T-helper 1 cell treated with Interleukin-12 subunit alpha and Interleukin-12 subunit beta and Interleukin-4 antibody, amounts not matched to agents 30 μg/mL and 1 μg/mL, for 36 hours (primary cell): ENCODE measurements at regions not wholly inside any gene's neighbourhood (a gene's known extent, or its start where the extent isn't known, plus 50 kb on each side); places are given as distances from the start of the nearest gene placed in this dataset.

Experiments used
- H3K27ac Mint-ChIP-seq: one replicate; pipeline ENCODE4 v1.8.0; 2021; ENCODE audit warnings: mild to moderate bottlenecking, mixed read lengths
- H3K27me3 Mint-ChIP-seq: one replicate; pipeline ENCODE4 v1.8.0; 2021; ENCODE audit warnings: low read depth, mixed read lengths
- H3K36me3 Mint-ChIP-seq: one replicate; pipeline ENCODE4 v1.8.0; 2021; ENCODE audit warnings: low read depth, mixed read lengths
- H3K4me1 Mint-ChIP-seq: one replicate; pipeline ENCODE4 v1.8.0; 2021; ENCODE audit warnings: low read depth, mixed read lengths
- H3K4me3 Mint-ChIP-seq: one replicate; pipeline ENCODE4 v1.8.0; 2021; ENCODE audit warnings: mild to moderate bottlenecking, moderate library complexity, mixed read lengths
- H3K9me3 Mint-ChIP-seq: one replicate; pipeline ENCODE4 v1.8.0; 2021; ENCODE audit warnings: mixed read lengths

DNA sequence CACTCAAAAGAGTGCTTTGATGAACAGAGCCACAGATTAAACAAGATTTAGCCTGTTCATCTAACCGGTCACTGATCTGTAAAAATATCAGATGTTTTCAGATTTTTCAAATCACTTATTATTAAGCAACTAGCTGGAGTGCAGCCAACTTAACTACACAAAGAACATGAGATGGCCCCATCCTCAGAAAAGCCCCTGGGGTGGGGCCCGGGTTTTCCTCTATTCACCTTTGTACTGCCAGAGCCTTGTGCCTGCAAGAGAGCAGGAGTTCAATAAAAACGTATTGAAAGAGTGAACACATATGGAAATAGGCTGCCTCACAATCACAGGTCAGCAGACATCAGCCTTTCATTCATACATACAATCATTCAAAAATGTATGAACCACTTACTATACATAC lies 516.1 kb downstream of the OMA1 start:
- H3K27ac Mint-ChIP-seq = no peak overlapping the region
- H3K36me3 Mint-ChIP-seq = no peaks in the 10 kb centered on the region
- H3K4me3 Mint-ChIP-seq = no peak overlapping the region
- H3K27me3 Mint-ChIP-seq = peaks cover 6% of the 10 kb centered on the region
- H3K4me1 Mint-ChIP-seq = no peaks in the 10 kb centered on the region
- no peaks in the 10 kb centered on the region for H3K9me3 Mint-ChIP-seq

DNA sequence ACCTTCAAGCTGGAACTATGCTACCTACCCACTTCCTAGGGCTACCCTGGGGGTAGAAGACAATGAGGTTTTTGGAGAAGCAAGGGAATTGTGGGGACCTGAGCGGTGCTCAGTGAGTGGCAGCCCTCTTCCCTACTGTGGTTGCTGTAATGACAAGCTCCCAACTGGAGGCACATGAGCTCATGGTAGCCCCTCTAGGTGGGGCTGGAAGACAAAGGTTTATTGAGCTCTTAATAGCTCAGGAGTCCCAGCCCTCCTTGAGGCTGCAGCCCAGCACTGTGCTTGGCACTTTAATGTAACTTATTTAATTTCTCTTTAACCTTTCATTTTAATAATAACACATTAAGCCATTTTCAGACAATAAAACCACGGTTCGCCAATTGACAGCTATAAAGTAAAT lies 528.9 kb downstream of the OMA1 start:
- H3K27me3 Mint-ChIP-seq = no peaks in the 10 kb centered on the region
- H3K36me3 Mint-ChIP-seq = no peaks in the 10 kb centered on the region
- H3K9me3 Mint-ChIP-seq = no peaks in the 10 kb centered on the region
- no peak overlapping the region for H3K27ac Mint-ChIP-seq
- no peak overlapping the region for H3K4me3 Mint-ChIP-seq
- no peaks in the 10 kb centered on the region for H3K4me1 Mint-ChIP-seq

DNA sequence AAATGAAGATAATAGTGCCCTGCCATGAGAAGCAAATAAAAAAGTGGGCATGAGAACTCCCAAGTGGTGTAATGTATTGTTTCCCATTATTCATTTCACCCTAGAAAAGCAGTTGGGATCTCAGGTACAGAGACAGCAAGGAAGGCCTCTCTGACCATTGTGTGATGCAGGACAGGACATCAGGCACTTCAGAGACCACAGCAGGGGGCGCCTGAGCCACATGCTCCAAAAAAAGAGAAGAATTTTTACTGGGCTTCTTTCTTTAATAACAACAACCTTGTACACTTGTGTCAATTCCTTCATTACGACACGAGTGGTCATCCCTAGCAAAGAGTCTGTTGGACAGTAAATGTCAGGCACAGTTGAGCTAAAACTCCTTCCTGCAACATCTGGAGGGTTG lies 533.3 kb downstream of the OMA1 start:
- Mint-ChIP-seq H3K9me3 (no peaks in the 10 kb centered on the region), H3K36me3 (no peaks in the 10 kb centered on the region), H3K27me3 (no peaks in the 10 kb centered on the region), H3K27ac (no peak overlapping the region), H3K4me3 (no peak overlapping the region), H3K4me1 (no peaks in the 10 kb centered on the region)

DNA sequence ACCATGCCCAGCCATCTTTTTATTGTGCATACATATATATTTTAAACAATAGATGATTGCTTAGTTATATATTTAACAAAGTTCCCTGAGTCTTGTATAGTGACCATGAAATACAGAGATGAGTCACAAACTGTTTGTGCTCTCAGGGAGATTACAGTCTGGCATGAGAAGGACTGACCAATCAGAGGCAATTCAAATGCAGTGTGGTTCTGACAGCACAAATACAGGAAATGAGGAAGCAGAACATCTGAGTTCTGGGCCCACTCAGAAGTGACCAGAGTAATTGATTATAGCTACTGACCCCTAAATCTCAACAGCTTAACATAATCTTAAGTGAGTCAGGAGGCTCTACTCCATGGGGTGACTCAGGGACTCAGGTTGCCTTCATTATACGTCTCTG lies 534.5 kb downstream of the OMA1 start:
- Mint-ChIP-seq H3K27me3 (no peaks in the 10 kb centered on the region), H3K4me1 (no peaks in the 10 kb centered on the region), H3K4me3 (no peak overlapping the region), H3K36me3 (no peaks in the 10 kb centered on the region), H3K9me3 (no peaks in the 10 kb centered on the region), H3K27ac (no peak overlapping the region)

DNA sequence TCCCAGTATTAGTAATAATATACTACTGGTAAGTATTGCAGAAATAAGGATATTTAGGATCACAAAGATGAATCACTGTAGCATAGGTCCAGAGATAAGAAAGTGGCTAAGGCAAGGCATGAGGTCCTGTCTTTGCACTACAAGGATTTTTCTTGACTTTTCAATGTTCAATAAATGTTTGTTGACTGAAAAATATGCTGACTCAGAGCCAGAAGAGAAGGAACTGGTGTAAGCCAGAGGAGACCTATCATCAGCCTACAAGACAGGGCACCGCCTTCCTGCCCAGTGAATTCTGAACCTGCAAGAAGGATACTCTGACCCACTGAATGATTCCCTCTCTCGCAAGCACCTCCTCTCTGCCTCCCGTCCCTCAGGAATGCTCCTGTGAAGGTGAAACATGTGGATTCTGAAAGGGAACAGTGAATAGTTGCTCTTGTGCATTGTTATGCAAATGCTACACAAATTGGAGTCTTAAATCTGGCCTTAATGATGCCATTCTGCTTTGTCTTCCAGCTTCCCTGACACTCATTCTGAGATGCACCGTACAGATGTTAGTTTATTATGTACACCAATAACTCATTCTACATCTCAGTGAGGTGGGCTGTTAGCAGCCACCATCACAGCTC lies 540.0 kb downstream of the OMA1 start:
- Mint-ChIP-seq H3K9me3 (no peaks in the 10 kb centered on the region), H3K27me3 (no peaks in the 10 kb centered on the region), H3K36me3 (no peaks in the 10 kb centered on the region), H3K4me1 (no peaks in the 10 kb centered on the region), H3K4me3 (no peak overlapping the region), H3K27ac (no peak overlapping the region)

DNA sequence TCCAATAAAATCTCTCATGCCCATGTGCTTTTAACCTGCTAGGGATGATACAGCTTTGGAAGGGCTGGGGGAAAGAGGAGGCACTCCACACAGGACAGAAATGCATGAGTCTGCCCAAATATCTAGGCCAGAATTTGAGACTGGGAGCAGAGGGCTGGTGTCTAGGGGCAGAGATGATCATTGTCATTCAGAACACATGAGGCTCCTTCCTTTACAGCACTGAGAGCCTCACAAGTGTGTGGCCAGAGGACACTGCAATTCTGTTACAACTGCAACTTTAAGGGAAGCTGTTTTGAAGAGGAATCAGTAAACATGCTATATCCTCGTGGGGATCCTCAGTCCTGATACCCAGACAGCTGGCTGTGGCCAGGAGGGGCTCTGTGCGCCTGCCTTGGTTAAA lies 541.3 kb downstream of the OMA1 start:
- H3K9me3 Mint-ChIP-seq = no peaks in the 10 kb centered on the region
- no peaks in the 10 kb centered on the region for H3K4me1 Mint-ChIP-seq
- H3K27me3 Mint-ChIP-seq = no peaks in the 10 kb centered on the region
- H3K27ac Mint-ChIP-seq = no peak overlapping the region
- no peaks in the 10 kb centered on the region for H3K36me3 Mint-ChIP-seq
- no peak overlapping the region for H3K4me3 Mint-ChIP-seq

DNA sequence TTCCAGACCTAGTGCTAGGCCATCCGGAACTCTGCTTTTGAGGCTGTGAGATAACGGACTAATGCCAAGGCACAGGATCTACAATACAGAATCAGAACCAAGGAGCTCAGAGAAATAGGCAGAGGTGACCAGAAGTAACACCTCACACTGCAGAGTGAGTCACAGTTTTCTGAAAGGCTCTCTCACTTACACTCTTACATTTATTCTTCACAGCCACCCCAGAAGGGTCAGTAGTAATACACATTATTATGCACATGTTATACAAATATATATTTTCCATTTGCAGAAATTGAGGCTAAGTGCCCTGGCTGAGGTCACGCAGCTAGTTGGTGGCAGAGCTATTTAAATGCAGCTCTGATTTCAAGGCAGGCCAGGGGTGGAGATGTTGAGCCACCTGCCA lies 542.5 kb downstream of the OMA1 start:
- Mint-ChIP-seq H3K4me1 (no peaks in the 10 kb centered on the region), H3K27ac (no peak overlapping the region), H3K27me3 (no peaks in the 10 kb centered on the region), H3K9me3 (no peaks in the 10 kb centered on the region), H3K36me3 (no peaks in the 10 kb centered on the region), H3K4me3 (no peak overlapping the region)

DNA sequence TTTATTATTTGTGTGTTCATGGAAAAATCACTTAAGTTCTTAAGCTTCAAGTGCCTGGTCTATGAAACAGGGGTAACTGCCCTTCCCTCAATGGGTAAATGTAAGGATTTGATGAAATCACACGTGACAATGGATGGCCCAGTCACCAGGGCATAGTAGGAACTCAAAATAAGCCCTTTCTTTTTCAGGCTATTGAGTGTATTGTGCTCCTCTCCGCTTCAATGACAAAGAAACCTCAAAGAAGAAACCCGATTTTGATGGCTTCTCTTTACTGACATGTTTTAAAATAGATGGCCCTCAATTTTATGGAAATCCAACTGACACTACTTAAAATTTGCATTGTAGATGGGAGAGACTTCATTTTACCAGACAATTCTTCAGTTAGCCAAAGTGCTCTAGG lies 543.5 kb downstream of the OMA1 start:
- Mint-ChIP-seq H3K4me3 (no peak overlapping the region), H3K36me3 (no peaks in the 10 kb centered on the region), H3K27me3 (no peaks in the 10 kb centered on the region), H3K27ac (no peak overlapping the region), H3K9me3 (no peaks in the 10 kb centered on the region), H3K4me1 (no peaks in the 10 kb centered on the region)

DNA sequence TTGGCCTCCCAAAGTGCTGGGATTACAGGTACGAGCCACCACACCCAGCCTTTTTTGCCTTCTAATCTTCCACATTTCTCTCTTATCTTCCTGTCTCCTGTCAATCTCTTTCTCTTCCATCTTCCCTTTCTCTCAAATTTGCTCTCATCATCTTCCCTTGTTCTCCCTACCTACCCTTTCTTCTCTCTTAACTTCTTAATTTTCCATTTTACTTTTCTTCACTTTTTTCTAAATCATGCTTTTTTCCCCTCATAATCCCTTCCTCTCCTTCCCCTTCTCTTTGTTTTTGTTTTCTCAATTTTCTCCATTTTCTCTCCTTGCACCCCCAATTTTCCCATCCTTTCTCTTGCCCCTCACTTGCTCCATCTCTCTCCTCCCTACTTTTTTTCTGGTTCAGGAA lies 545.7 kb downstream of the OMA1 start:
- H3K36me3 Mint-ChIP-seq = no peaks in the 10 kb centered on the region
- no peak overlapping the region for H3K27ac Mint-ChIP-seq
- no peak overlapping the region for H3K4me3 Mint-ChIP-seq
- no peaks in the 10 kb centered on the region for H3K9me3 Mint-ChIP-seq
- no peaks in the 10 kb centered on the region for H3K27me3 Mint-ChIP-seq
- H3K4me1 Mint-ChIP-seq = no peaks in the 10 kb centered on the region

DNA sequence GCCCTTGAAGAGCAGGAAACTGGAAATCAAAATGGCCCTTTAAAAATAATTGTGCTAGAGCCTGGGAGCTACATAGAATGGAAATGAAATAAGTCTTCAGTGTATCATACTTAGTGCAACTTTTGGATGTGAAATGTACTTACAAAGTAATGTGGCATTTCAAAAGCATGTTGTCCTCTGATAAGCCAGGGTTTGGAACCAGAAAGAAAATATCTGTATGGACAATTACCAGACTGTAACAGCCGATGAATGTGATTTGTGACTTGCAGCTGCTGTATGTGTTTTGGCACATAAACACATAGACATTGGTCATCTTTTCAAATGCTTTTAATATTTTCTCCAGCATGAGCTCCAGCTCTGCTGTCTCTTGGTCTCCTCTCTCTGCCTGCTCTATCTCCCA lies 546.4 kb downstream of the OMA1 start:
- no peaks in the 10 kb centered on the region for H3K36me3 Mint-ChIP-seq
- no peaks in the 10 kb centered on the region for H3K4me1 Mint-ChIP-seq
- H3K27me3 Mint-ChIP-seq = no peaks in the 10 kb centered on the region
- H3K9me3 Mint-ChIP-seq = no peaks in the 10 kb centered on the region
- H3K4me3 Mint-ChIP-seq = no peak overlapping the region
- H3K27ac Mint-ChIP-seq = no peak overlapping the region

DNA sequence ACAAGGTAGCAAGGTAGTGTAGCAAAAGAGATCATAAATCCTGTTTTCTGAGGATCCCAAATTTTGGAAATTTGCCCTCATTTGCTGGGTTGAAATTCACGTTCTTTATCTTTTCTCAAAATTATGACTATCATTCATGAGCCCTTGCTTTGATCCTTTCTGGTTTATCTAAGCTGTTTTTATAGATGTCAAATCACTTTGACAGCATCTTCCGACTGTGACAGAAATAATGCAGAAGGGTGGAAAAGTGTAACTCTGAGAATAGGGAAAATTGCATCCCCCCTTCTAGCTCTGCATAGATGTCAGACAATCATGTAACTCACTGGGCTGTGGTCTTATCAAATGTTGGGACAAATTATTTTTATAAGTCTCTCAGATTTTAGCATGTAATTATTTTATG lies 550.1 kb downstream of the OMA1 start:
- Mint-ChIP-seq H3K27me3 (no peaks in the 10 kb centered on the region), H3K36me3 (no peaks in the 10 kb centered on the region), H3K27ac (no peak overlapping the region), H3K4me1 (no peaks in the 10 kb centered on the region), H3K9me3 (no peaks in the 10 kb centered on the region), H3K4me3 (no peak overlapping the region)

DNA sequence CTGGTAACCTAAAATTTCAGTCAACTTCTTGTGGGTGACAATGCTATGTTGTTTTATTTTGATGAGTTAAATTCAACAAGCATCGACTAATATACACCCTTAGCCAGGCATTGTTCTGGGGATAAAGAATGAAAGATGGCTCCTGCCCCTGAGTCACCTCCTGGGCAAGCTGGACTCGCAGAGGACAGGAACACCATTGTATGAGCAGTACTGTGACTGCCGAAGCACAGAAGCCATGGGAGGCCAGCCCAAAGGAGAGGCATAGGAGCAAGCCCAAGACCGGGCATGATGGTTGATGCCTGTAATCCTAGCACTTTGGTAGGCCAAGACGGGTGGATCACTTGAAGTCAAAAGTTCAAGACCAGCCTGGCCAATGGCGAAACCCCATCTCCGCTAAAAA lies 555.2 kb downstream of the OMA1 start:
- no peak overlapping the region for H3K4me3 Mint-ChIP-seq
- H3K27ac Mint-ChIP-seq = no peak overlapping the region
- H3K36me3 Mint-ChIP-seq = no peaks in the 10 kb centered on the region
- H3K9me3 Mint-ChIP-seq = no peaks in the 10 kb centered on the region
- H3K27me3 Mint-ChIP-seq = no peaks in the 10 kb centered on the region
- H3K4me1 Mint-ChIP-seq = peaks cover 1% of the 10 kb centered on the region

DNA sequence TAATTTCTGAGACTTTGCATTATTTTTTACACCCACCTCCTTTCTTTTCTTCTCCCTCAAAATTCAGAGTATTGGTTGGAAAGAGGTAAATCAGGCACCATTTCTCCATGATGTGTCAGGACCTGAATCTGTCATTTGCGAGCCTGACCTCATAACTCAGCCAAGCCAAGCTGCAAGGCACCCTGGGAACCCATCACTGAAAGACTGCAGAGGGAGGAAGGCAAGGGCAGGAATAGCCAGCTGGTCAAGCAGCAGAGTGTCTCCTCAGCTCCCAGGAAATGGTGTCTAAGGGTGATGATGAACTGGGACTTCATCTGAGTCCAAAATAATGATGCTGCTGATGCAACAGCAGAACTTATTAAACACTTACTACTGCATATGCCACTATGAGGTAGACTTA lies 556.6 kb downstream of the OMA1 start:
- H3K4me1 Mint-ChIP-seq = peaks cover 2% of the 10 kb centered on the region
- H3K27ac Mint-ChIP-seq = no peak overlapping the region
- no peaks in the 10 kb centered on the region for H3K27me3 Mint-ChIP-seq
- no peak overlapping the region for H3K4me3 Mint-ChIP-seq
- no peaks in the 10 kb centered on the region for H3K36me3 Mint-ChIP-seq
- H3K9me3 Mint-ChIP-seq = no peaks in the 10 kb centered on the region

DNA sequence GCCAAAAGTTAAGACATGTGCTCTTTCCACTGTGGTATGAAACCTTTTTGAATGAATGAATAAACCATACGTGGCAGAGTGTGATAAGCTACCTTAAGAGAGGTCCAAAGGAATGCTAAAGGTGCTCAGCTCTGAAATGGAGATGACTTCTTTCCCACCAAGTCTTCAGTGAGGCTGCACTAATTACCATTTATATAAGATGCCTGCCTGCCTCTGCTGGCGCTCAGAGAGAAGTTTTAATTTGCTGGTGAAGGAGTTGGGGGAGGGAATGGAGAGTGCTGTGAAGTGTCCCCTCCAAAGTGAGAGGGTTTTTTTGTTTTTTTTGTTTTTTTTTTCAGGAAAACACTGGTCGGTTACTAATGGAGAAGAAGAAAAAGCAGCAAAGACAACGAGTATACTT lies 559.0 kb downstream of the OMA1 start:
- H3K36me3 Mint-ChIP-seq = no peaks in the 10 kb centered on the region
- H3K9me3 Mint-ChIP-seq = no peaks in the 10 kb centered on the region
- H3K27ac Mint-ChIP-seq = no peak overlapping the region
- peaks cover 2% of the 10 kb centered on the region for H3K4me1 Mint-ChIP-seq
- H3K27me3 Mint-ChIP-seq = no peaks in the 10 kb centered on the region
- H3K4me3 Mint-ChIP-seq = no peak overlapping the region

DNA sequence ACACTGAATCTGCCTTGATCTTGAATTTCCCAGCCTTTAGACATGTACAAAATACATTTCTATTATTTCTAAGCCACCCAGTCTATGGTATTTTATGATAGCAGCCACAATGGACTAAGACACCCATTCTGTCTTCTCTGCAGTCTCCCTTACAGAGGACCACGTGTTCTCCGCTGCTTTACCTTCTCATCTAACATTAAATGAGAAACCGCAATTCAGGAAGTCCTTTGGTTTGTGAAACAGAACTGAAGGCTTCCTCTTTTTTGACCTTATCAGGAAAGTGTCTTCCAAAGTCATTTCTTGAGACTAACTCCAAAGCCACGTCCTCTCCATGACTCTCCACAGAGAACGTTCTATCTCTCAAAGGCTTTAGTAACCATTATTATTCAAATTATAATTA lies 560.1 kb downstream of the OMA1 start:
- Mint-ChIP-seq H3K4me3 (no peak overlapping the region), H3K9me3 (no peaks in the 10 kb centered on the region), H3K27ac (no peak overlapping the region), H3K27me3 (no peaks in the 10 kb centered on the region), H3K36me3 (no peaks in the 10 kb centered on the region), H3K4me1 (peaks cover 2% of the 10 kb centered on the region)

DNA sequence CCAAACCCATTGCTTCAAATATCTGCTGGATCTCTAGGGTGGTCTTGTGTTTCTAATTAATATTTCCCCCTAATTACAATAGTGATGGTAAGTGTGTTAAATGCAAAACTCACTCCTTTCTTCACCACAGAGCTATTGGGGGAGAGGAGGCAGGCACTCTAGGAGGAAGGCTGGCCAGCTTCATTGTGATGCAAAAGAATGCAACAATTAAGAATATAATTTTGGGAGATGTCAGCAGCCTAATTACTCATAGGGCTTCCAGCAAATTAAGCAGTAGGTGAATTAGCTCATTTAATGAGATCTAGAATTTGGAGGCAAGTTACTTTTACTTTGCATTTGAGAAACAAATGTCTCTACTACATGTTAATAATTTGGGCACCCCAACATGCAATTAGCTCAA lies 560.4 kb upstream of the DAB1 start:
- Mint-ChIP-seq H3K27ac (no peak overlapping the region), H3K36me3 (no peaks in the 10 kb centered on the region), H3K9me3 (no peaks in the 10 kb centered on the region), H3K4me1 (peaks cover 2% of the 10 kb centered on the region), H3K4me3 (no peak overlapping the region), H3K27me3 (no peaks in the 10 kb centered on the region)
